ENCODE measurements at regions not wholly inside any gene's neighbourhood (a gene's known extent, or its start where the extent isn't known, plus 50 kb on each side); places are given as distances from the start of the nearest gene placed in this dataset.

DNA sequence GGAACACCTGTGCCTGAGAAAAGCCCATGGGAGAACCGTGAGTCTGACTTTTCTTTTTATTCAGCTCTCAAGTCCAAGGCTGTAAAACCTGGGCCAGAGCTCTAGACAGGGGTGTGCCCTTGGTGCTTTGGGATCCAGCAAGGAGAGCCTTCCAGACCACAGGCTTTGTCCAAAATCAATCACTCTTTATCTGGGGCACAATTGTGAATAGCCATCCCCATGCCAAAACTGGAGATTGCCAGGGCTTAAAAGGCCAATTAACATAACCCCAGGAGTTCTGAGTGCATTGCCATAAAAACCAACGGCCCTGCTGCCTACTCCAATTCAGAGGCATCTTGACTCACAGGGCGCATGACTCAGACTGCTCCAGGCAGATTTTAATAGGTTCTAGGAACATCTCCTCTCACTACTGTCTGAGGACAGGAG is 391.8 kb downstream of the ARHGEF28 start:
- no peak overlapping the region for H3K27ac ChIP-seq (ENCODE audit: low read depth, low read length)
- no peak overlapping the region for H2BK12ac ChIP-seq (ENCODE audit: low read depth, low read length)
- no peak overlapping the region for H3K56ac ChIP-seq (replicated peaks; ENCODE audit: insufficient read length, low read depth, low read length)
- no peak overlapping the region for H3K4ac ChIP-seq (replicated peaks; ENCODE audit: insufficient read length, low read depth, low read length)
- H3K9me3 ChIP-seq (ENCODE audit: insufficient read depth in 2 of 2, low read depth in 1 of 2, low read length in 1 of 2), result no peaks in the 10 kb centered on the region
- no peak overlapping the region for H3K18ac ChIP-seq (ENCODE audit: extremely low read depth, low read length)
- DNase-seq (ENCODE audit: low read depth in 1 of 2, low spot score in 2 of 2) (no peak), FAIRE-seq (no peak)
- ChIA-PET POLR2A (ENCODE audit: partially characterized antibody) (no interaction called here), CTCF (ENCODE audit: partially characterized antibody) (interaction anchor here (0.9 to 1.4 kb wide), 2 partner anchors 55 to 636 kb away, joined by 3 to 4 read pairs; no protein-coding TSS in a partner anchor)
- H3K9ac ChIP-seq (replicated peaks in 1 of 4; ENCODE audit: extremely low read depth in 1 of 4, low read depth in 3 of 4, low read length in 3 of 4), result no peak overlapping the region
- H3K79me1 ChIP-seq (ENCODE audit: low read depth, low read length), result no peaks in the 10 kb centered on the region
- no peaks in the 10 kb centered on the region; the same call in 1 of the 2 replicates for H3K23me2 ChIP-seq (ENCODE audit: low read depth, low read length)
- no peak overlapping the region for H4K5ac ChIP-seq (ENCODE audit: insufficient read length, low read depth, low read length)
- H3K4me2 ChIP-seq (ENCODE audit: insufficient read depth in 1 of 2, low read depth in 2 of 2, low read length in 2 of 2), result no peak overlapping the region
- H3K14ac ChIP-seq (ENCODE audit: insufficient read length), result no peak overlapping the region
- H2AFZ ChIP-seq (ENCODE audit: low read length), result 0 out of 2 replicates have a peak overlapping the region, but pooled peaks have one; percentile 34
- no peak overlapping the region for H2AK5ac ChIP-seq (ENCODE audit: low read depth, low read length)
- H4K91ac ChIP-seq (replicated peaks; ENCODE audit: insufficient read length, low read length), result no peak overlapping the region
- no peak overlapping the region for H2BK5ac ChIP-seq (ENCODE audit: low read depth, low read length)
- no peaks in the 10 kb centered on the region for H3K79me2 ChIP-seq (ENCODE audit: control insufficient read depth in 1 of 2, insufficient read depth in 2 of 2, low read length in 2 of 2)
- H4K20me1 ChIP-seq (replicated peaks in 1 of 2; ENCODE audit: control insufficient read depth in 1 of 2, insufficient read depth in 2 of 2, low read length in 2 of 2), result no peaks in the 10 kb centered on the region
- H2BK120ac ChIP-seq (replicated peaks; ENCODE audit: low read depth, low read length), result no peak overlapping the region
- H2BK20ac ChIP-seq (ENCODE audit: low read length), result no peak overlapping the region
- H3K36me3 ChIP-seq (ENCODE audit: control insufficient read depth in 2 of 4, insufficient read depth in 4 of 4, low read length in 3 of 4), result no peaks in the 10 kb centered on the region
- no peak overlapping the region for H3K4me3 ChIP-seq (ENCODE audit: extremely low read depth in 1 of 4, insufficient read depth in 2 of 4, low read depth in 3 of 4, low read length in 4 of 4)
- TF ChIP-seq GTF2F1 (IDR thresholded peaks at IDR 0.05; ENCODE audit: borderline replicate concordance, low read depth, low read length) (no peak), SIRT6 (IDR thresholded peaks at IDR 0.05; ENCODE audit: low read length) (no peak), TAF7 (optimal IDR thresholded peaks at IDR 0.05; ENCODE audit: borderline replicate concordance, low read depth, low read length) (no peak), KDM5A (IDR thresholded peaks at IDR 0.05; ENCODE audit: low read length) (no peak), MAFK (IDR thresholded peaks at IDR 0.05; ENCODE audit: low read depth, low read length) (no peak), CHD2 (IDR thresholded peaks at IDR 0.05; ENCODE audit: low read length) (no peak), ASH2L (IDR thresholded peaks at IDR 0.05; ENCODE audit: low read length) (no peak)
- H4K8ac ChIP-seq (ENCODE audit: extremely low read depth, insufficient read depth, low read length), result no peak overlapping the region
- WGBS, 2 experiments (ENCODE audit: extremely low coverage in 1 of 2, insufficient coverage in 1 of 2, insufficient read length in 1 of 2, insufficient replicate concordance in 2 of 2, low coverage in 1 of 2, low lambda C conversion rate in 2 of 2, missing lambda C conversion rate in 1 of 2), result 84% methylated on average over 3 of the region's 3 CpGs; no CpG with 5 or more reads in 1 of the 2 experiments
- H3K27me3 ChIP-seq (replicated peaks in 1 of 4; ENCODE audit: control insufficient read depth in 3 of 4, extremely low read depth in 1 of 4, insufficient read depth in 3 of 4, low read length in 3 of 4), result no peaks in the 10 kb centered on the region
- H3K23ac ChIP-seq (ENCODE audit: insufficient read length), result no peak overlapping the region
- no peaks in the 10 kb centered on the region for H3K4me1 ChIP-seq (replicated peaks in 1 of 4; ENCODE audit: control insufficient read depth in 3 of 4, insufficient read depth in 4 of 4, low read length in 3 of 4)
- H2BK15ac ChIP-seq (ENCODE audit: low read length), result no peak overlapping the region
